Keratinocyte (primary cell): ENCODE measurements at regions not wholly inside any gene's neighbourhood (a gene's known extent, or its start where the extent isn't known, plus 50 kb on each side); places are given as distances from the start of the nearest gene placed in this dataset.

Experiments used
- EZH2 ChIP-seq: IDR thresholded peaks from one replicate; pipeline ENCODE4 v1.6.1; 2012; ENCODE audit warnings: inconsistent platforms, mild to moderate bottlenecking, low read length, moderate library complexity
- TF ChIP-seq, protein P1 (sequence below), 3 experiments: IDR thresholded peaks in 1 of 3; conservative IDR thresholded peaks in 1 of 3; optimal IDR thresholded peaks in 1 of 3; 2 replicates in 2 of 3; 3 replicates in 1 of 3; pipeline versions ENCODE3 to v1.5.1; 2011; ENCODE audit warnings: low read length in 3 of 3, mild to moderate bottlenecking in 3 of 3, moderate library complexity in 2 of 3, control low read depth in 1 of 3, inconsistent platforms in 1 of 3; ENCODE audit not compliant: insufficient read depth in 2 of 3; ENCODE audit errors: extremely low read depth in 1 of 3

GRCh38 chr6:148291876-148292275, 50.8 kb upstream of the SASH1 start:
- TF ChIP-seq, protein P1, sequence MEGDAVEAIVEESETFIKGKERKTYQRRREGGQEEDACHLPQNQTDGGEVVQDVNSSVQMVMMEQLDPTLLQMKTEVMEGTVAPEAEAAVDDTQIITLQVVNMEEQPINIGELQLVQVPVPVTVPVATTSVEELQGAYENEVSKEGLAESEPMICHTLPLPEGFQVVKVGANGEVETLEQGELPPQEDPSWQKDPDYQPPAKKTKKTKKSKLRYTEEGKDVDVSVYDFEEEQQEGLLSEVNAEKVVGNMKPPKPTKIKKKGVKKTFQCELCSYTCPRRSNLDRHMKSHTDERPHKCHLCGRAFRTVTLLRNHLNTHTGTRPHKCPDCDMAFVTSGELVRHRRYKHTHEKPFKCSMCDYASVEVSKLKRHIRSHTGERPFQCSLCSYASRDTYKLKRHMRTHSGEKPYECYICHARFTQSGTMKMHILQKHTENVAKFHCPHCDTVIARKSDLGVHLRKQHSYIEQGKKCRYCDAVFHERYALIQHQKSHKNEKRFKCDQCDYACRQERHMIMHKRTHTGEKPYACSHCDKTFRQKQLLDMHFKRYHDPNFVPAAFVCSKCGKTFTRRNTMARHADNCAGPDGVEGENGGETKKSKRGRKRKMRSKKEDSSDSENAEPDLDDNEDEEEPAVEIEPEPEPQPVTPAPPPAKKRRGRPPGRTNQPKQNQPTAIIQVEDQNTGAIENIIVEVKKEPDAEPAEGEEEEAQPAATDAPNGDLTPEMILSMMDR (optimal IDR thresholded peaks at IDR 0.05 in 1 of 3, IDR thresholded peaks at IDR 0.05 in 1 of 3, conservative IDR thresholded peaks at IDR 0.05 in 1 of 3; ENCODE audit: extremely low read depth in 1 of 3, insufficient read depth in 2 of 3, low read length in 3 of 3): no peak
- TF ChIP-seq EZH2: no peak
